NB4 (cell line): ENCODE measurements at regions not wholly inside any gene's neighbourhood (a gene's known extent, or its start where the extent isn't known, plus 50 kb on each side); places are given as distances from the start of the nearest gene placed in this dataset.

ENCODE experiments used
- DNase-seq: peaks from one replicate; pipeline ENCODE4 v3.0.0; 2010; ENCODE audit warnings: low read depth
- H3K4me3 ChIP-seq: one replicate; pipeline ENCODE4 v1.5.1; 2011; ENCODE audit warnings: mild to moderate bottlenecking, low read depth, low read length, moderate library complexity
- MYC ChIP-seq: IDR thresholded peaks from 2 replicates; pipeline ENCODE4 v1.6.1; 2011; ENCODE audit warnings: low read depth, low read length
- POLR2A ChIP-seq: IDR thresholded peaks from 2 replicates; pipeline ENCODE4 v1.6.1; 2011; ENCODE audit warnings: mild to moderate bottlenecking; ENCODE audit not compliant: insufficient read length; ENCODE audit errors: extremely low read depth
- TF ChIP-seq, protein P1 (sequence below): IDR thresholded peaks from one replicate; pipeline ENCODE4 v1.5.1; 2012; ENCODE audit warnings: low read depth, low read length
- TF ChIP-seq, protein P2 (sequence below): IDR thresholded peaks from 2 replicates; pipeline ENCODE4 v1.6.1; 2011; ENCODE audit warnings: low read depth, low read length

DNA sequence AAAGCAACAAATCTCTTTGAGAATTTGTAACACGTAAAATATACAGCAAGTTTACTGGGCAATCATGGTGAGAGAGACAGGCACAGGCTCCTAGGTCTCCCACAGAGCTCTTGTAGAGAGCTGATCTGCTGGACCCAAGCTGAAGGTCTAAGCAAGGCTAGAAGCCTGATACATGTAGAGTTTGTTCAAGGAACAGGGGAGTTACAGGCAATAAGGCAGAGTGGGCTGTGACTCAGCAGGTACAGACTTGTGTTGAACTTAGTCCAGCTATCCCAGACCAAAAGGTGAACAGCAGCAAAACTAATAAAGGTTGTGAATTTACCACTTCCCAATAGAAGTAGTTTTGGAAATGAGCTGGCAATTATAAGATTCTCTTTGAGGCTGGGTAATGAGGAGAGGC, 273.6 kb downstream of the GRIN2B start:
- no peak overlapping the region for H3K4me3 ChIP-seq
- TF ChIP-seq, protein P1, sequence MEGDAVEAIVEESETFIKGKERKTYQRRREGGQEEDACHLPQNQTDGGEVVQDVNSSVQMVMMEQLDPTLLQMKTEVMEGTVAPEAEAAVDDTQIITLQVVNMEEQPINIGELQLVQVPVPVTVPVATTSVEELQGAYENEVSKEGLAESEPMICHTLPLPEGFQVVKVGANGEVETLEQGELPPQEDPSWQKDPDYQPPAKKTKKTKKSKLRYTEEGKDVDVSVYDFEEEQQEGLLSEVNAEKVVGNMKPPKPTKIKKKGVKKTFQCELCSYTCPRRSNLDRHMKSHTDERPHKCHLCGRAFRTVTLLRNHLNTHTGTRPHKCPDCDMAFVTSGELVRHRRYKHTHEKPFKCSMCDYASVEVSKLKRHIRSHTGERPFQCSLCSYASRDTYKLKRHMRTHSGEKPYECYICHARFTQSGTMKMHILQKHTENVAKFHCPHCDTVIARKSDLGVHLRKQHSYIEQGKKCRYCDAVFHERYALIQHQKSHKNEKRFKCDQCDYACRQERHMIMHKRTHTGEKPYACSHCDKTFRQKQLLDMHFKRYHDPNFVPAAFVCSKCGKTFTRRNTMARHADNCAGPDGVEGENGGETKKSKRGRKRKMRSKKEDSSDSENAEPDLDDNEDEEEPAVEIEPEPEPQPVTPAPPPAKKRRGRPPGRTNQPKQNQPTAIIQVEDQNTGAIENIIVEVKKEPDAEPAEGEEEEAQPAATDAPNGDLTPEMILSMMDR = no peak
- no peak for TF ChIP-seq POLR2A
- TF ChIP-seq MYC = no peak
- TF ChIP-seq, protein P2, sequence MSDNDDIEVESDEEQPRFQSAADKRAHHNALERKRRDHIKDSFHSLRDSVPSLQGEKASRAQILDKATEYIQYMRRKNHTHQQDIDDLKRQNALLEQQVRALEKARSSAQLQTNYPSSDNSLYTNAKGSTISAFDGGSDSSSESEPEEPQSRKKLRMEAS = no peak
- no peak for DNase-seq

DNA sequence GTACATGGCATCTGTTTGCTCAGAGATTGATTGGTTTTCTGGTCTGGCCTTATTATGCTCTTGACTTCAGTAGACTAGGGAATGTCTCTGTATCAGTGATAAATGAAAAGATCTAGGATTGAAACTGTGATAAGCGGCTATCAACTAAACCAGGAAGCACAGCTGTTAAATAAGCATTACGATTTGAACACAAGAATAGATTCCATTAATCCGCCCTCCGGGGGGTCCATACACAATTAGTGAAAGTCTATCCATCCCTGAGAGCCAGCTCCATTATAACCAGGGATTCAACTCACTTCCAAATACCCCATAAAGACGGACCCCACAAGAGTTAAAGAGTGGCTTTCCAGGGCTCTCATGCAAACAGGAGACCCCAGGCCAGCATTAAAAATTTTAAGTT, 279.0 kb downstream of the GRIN2B start:
- DNase-seq = no peak
- no peak overlapping the region for H3K4me3 ChIP-seq
- TF ChIP-seq, protein P2 = no peak
- TF ChIP-seq, protein P1 = no peak
- TF ChIP-seq POLR2A (no peak), MYC (no peak)

DNA sequence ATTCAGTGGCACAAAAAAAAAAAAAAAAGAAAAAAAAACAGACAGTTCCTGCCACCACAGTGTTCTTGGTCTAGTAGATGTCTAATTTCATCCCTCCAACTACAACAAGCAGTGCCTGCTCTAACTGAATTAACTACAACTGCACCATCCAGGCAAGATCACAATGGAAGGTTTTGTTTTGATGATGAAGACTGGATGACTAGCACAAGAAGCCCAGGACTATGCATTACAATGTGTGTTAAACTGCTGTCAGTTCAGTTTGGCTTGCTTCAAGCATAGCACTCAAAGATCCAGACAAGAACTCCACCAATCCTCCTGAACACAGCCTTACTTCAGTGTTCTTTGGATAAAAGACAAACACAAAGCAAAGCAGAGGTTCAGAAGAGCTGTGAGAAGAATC, 279.9 kb downstream of the GRIN2B start:
- no peak for DNase-seq
- TF ChIP-seq POLR2A (no peak), MYC (no peak)
- TF ChIP-seq, protein P2 = no peak
- TF ChIP-seq, protein P1 = no peak
- H3K4me3 ChIP-seq = no peak overlapping the region

DNA sequence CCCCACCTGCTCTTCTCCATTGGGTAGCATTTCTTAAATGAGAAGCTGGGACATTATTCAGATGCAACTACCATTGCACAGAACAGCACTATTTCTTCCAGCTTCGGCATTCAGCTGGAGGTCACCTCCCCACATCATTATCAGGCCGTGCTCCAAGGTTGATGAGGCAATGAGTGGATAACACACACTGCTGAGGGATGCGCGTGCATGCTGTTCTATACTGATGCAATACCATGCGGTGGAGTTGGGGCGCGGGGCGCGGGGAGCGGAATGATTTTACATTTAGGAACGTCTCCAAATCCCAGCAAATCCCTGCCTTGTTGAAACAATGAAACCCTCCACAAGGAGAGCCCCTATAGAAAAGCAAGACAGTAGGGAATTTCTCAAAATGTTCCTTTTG, 283.4 kb downstream of the GRIN2B start:
- DNase-seq = no peak
- no peak overlapping the region for H3K4me3 ChIP-seq
- TF ChIP-seq MYC (no peak), POLR2A (no peak)
- TF ChIP-seq, protein P1 = no peak
- TF ChIP-seq, protein P2 = no peak

DNA sequence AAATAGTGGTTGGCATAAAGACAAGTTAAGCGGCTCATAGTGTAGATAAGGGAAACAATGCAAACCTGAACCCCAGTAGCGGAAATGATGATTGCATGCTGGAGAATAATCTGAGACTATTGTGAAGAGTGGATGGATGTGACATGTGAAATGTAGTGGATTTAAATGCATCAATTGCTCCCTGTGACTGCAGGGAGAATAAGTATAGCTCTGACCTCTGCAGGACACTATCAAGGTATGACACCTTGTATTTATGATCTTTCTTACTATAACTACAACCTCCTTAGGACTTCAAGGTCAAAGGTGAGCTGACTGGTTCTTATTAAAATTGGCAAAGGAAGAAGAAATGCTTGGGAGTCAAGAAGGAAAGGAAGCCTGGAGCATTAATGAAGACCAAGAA, 285.6 kb downstream of the GRIN2B start:
- TF ChIP-seq POLR2A = no peak
- no peak for TF ChIP-seq MYC
- TF ChIP-seq, protein P2 = no peak
- TF ChIP-seq, protein P1 = no peak
- H3K4me3 ChIP-seq = no peak overlapping the region
- no peak for DNase-seq

DNA sequence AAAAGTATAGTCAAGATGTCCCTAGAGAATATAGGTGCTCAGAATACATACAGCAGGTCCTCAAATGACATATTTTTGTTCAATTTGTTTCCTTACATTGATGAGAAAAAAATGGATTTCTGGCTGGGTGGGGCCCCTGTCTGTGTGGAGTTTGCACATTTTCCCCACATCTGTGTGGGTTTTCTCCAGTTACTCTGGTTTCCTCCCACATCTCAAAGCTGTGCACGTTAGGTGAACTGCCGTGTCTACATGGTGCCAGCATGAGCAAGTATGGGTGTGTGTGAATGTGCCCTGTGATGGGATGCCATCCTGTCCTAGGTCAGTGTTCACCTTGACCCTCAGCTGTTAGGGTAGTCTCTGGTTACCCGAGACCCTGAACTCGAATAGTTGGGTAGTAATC, 289.1 kb downstream of the GRIN2B start:
- TF ChIP-seq POLR2A = no peak
- TF ChIP-seq, protein P2 = no peak
- TF ChIP-seq, protein P1 = no peak
- TF ChIP-seq MYC = no peak
- no peak for DNase-seq
- H3K4me3 ChIP-seq = no peak overlapping the region
